Caki2 (cell line): ENCODE measurements at regions not wholly inside any gene's neighbourhood (a gene's known extent, or its start where the extent isn't known, plus 50 kb on each side); places are given as distances from the start of the nearest gene placed in this dataset.

Experiments
- DNase-seq: peaks from one replicate; pipeline ENCODE4 v3.0.0-alpha.2; 2015; ENCODE audit warnings: low read depth
- in situ Hi-C: cut with HindIII; loops from 2 replicates; pipeline ENCODE4 v1.10.0; 2016; ENCODE audit warnings: low sequenced_read_pairs, low pct_unique_long_range_greater_than_20kb, mixed read lengths

DNA sequence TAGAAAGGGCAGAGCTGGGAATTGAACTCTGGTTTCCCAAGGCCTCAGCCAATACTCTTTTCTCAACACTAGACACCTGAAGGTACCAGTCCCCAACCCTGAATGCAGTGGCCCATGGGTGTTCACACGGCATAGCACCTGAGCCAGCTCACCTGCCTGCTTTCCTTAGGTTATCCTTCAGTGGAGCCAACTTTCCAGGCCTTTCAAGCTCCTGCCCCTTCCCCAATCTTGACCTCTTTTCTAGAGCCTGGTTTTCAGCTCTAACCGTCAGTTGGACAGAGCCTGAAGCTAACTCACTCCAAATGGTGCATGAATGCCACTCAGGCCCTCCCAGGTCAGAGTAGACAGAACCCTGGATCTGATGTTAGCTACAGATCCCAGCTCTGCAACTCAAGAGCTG lies 66.1 kb upstream of the ITGA11 start:
- no peak for DNase-seq
- in situ Hi-C loops: no loop called here

DNA sequence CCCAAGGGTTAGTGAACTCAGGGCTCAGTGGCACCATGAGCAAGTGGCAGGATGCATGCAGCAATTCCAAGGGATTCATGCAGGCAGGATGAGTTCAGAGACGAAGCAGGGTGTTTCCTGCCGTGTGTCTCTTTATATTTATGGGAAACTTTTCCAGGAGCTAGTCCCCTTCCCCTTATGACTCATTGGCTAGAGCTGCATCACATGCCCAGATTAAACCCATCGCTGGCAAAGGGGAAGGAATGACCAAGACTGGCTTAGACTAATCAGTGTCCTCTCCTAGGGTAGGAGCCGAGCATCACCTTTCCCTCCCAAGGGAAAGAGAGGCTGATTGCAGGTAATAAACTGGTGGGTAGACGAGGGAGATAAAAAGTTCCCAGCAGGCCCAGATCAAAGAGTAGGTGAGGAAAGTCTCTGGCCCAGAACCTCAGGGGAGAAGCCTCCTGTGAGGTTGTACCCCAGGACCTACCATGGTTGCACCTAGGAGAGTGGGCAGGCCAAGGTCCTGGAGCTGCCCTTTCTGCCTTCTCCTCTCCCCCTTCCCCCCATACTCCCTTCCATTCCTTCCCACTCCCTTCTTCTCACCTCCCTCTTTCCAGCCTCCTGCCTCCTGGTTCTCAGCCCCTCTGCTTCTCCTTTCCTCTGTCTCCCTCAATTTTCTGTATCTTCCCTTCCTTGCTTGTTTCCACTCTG lies 67.8 kb upstream of the ITGA11 start:
- no peak for DNase-seq
- in situ Hi-C loops: no loop called here

DNA sequence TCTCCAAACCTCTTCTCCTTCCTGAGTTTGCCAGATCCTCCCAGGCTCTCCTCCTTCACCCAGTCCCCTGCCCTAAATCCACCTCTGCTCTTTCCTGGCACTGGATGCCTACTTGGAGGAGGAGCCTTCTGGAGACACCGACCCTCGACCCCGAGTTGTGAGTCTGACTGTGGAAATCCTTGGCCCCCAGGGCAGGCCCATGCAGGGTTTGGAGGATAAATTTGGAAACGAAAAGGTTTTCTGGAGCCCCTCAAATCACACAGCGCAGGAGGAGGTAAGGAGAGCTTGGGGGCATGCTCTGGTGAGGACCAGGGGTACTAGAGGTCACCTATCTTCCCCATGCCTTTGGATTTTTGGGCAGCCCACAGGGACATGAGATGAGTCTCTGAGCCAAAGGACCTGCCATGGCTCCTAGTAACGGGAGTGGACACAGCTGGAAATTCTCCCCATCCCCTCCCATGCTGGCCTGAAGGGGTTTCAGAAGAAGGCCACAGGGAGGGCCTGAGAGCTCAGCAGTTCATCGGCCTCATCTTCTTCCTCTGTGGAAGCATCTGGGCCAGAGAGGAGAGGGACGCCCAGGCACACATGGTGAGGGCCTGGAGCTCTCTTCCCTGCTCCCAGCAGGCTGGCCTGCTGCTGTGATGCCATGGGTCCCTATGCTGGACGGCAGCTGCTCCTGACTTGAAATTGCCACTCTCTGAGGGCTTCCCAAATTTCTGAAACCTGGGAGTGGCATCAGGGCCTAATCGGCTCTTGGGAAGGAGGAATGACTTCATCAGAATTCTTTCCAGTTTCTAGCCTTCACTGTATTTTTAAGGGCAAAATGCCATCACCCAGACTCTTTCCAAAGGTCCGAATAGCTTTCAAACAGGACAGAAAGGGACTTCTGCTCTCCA lies 68.6 kb upstream of the ITGA11 start:
- DNase-seq: no peak
- in situ Hi-C loops: no loop called here

DNA sequence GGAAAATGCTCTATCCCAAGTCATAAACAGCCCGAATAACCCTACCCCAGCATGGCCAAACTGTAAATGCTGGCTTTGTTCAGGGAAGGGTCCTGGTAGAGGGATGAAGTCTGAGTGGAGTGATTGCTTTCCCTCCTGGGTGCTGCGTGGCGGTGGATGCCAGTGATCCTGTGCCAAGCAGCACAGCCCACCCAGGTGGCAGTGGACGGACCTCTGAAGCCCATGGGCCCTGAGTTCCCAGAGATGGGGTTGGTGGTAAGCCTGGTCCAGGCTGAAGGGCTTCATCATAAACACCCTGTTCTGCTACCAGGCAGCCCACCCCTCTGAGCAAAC lies 69.3 kb upstream of the ITGA11 start:
- in situ Hi-C loops: no loop called here
- no peak for DNase-seq

DNA sequence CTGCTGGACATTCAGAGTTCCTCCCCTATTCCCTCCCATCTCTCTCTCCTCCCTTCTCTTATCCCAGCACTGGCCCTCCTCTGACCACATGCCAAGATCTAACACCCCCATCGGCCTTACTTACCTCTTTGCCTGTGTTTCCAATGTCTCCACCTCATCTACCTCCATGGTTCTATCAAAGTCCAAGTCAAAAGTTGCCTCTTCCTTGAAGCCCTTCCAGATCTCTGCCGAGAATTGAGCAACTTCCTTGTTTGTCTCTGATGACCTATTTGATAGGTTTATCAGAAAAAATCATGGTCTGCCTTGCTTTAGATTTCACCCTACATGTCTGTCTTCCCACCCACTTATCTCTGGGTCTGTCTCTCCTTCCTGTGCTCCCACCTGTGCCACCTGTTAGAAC lies 69.7 kb upstream of the ITGA11 start:
- DNase-seq: no peak
- in situ Hi-C loops: no loop called here

DNA sequence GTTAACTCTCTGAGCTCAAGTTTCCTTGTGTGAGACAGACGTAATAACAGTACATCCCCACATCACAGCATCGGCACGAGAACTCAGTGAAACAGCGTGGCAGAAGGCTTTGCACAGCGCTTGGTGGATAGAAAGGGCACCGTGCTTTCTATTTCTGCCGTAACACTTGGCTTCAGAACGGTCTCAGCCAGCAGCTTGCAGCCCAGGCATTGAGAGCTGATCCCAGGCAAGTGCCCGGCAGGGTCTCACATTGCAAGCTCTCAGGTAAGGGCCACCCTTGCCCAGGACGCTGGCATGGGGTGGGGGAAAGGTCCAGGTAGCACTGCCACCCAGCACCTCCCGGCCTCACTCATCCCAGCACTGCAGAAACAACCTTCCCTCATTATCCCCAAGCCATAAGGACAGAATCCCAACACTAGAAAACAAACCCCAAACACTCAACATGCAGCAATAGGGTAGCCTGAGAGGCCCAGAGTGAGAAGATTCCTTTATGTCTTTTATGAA lies 70.5 kb upstream of the ITGA11 start:
- no peak for DNase-seq
- in situ Hi-C loops: no loop called here

DNA sequence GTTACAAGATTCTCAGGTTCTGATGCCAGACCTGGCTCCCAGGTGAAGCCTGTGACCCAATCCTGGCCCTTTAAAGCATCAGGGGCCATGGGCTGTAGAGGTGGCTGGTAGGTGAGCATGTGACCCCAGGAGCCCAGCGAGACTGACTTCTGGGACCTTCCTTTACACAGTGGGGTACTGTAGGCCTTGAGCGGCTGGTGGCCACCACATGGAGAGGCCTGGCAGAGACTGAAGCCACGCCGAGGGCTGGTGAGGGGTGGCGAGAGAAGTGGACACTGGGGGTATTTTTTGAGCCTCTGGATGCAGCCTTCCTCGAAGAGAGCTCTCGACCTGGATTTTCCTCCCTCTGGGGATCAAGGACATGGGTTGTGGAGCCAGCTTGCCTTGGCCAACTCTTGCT lies 71.2 kb upstream of the ITGA11 start:
- DNase-seq: no peak
- in situ Hi-C loops: no loop called here

DNA sequence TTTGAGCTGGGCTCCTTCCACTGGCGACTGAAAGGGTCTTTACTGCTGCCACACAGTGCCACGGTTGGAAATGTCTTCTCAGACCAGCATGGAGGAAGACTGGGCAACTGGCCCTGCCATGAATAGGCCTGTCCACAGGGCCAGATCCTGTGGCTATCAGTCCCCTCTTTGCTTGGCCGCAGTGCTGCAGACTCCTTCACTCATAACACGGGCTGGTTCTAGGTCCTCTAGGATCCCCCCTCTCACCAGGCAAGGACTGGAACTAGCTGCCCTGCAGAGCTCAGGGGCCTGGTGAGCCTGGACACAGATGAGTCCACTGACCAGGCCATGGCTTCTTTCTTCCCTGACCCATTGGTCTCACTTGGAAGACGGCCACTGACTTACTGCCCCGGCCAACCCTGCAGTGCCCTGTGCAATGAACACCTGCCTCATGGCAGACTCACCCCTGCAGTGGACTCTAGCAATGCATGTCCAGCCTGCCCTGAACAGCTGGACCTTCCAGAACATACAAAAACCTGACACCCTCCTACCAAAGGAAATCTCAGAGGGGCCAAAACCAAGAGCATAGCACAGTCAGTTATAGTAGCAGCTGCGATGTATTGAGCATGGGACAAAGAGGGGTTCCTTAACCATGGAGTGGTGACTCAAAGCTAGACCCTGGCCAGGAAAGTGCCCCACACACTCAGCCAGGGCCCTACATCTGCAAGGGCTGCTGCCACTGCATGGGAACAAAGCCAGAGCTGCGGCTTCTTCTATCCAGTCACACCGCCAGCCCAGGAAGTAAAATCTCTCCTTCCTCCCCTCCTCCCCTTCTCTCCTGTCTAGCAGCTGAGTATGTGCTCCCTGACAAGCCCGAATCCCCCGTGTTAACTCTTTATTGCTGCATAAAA lies 72.1 kb upstream of the ITGA11 start:
- DNase-seq: no peak
- in situ Hi-C loops: no loop called here

DNA sequence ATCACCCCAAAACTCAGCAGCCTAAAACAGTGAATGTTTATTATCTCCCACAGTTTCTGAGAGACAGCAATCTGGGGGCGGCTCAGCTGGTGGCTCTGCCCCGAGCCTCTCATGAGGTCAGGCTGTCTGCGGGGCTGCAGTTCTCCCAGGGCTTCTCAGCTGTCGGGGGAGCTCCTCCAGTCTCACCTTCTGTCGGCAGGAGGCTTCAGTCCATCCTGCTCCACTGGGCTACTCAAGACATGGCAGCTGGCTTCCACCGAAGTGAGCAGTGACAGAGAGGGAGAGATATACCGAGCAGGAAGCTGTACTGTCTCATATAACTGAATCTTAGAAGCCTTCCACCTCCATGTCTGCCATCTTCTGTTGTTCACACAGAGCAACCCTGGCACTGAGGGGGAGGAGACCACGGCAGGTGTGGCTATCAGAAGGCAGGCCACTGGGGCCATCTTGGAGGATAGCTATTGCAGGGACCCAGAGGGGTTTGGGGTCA lies 72.8 kb upstream of the ITGA11 start:
- DNase-seq: no peak
- in situ Hi-C loops: no loop called here

DNA sequence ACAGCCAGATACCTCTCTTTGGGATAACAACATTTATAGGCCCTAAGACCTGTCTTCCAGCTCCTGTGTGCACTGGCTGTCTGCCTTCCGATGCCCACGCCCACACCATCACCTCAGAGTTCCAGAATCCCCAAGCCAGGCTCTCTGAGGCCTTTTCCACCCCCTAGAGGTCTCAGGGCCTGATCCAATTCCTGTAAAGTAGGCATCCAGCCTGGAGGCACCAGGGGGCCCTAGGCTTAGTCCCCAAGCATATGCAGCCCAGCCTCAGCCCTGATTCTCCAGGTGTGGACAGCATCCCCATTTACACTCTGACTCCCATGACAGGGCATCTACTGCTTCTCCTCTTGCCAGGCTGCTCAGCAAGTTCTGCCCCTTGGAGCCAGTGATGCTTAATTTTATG lies 72.7 kb upstream of the CORO2B start:
- DNase-seq: no peak
- in situ Hi-C loops: no loop called here

DNA sequence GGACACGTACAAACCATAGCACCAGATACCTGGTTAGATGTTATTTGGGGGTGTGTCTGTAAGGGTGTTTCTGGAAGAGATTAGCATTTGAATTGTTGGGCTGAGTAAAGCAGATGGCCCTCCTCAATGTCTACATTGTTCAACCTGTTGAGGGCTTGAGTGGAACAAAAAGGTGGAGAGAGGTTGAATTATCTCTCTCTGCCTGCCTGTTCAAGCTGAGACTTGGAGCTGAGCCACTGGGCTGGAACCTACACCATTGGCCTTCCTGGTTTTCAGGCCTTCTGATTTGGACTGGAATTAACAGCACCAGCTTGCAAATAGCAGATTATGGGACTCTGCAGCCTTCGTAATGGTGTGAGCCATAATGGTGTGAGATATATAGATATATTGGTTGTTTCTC lies 71.3 kb upstream of the CORO2B start:
- in situ Hi-C loops: no loop called here
- no peak for DNase-seq

DNA sequence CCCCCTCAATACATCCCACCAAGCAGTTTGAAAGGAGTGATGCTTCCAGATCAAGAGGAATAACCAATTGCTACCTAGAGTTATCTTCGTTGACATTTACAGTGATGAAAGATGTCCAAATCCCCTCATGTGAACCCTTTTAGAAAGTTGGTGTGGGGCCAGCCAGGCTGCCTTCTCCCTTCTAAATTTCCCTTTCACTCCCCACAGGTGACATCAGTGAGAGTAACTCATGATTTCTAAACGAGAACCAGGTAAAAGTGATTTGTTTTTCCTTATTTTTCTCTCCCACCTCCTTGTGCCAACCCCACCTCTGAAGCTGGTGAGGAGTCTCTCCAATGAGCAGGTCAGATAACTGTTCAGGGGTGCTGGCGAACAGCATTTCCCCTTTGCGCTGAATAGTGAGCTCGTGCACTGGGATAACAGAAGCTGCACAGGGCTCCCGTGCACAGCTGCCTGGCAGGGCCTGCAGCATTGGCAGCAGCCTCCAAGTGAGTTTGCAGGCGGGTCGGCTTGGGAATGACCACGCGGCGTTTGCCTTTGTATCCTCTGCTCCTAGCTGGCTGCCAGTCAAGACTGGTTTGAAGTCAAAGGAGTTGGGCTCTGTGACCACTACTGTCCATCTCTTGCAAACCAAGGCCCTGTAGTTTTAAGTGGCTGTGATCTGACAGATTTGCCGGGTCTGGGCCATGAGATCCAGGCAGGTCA lies 70.2 kb upstream of the CORO2B start:
- no peak for DNase-seq
- in situ Hi-C loops: no loop called here

DNA sequence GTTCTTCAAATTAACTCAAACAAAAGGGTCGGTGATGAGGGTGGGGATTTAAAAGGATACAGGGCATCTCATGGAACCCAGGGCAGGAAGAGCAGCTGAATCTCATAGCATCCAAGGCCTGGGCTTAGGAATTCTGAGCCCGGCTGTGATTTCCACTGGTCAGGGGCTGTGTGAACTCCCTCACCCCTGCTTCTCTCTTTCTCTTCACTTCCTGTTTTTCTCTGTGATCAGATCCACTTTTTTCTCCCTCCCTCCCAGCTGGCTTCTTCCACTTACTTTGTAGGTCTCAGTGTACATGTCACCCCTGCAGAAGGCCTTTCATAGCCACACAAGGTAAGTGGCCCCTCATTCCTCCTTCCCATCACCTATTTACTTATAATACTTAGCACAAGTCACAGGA lies 68.2 kb upstream of the CORO2B start:
- in situ Hi-C loops: no loop called here
- no peak for DNase-seq

DNA sequence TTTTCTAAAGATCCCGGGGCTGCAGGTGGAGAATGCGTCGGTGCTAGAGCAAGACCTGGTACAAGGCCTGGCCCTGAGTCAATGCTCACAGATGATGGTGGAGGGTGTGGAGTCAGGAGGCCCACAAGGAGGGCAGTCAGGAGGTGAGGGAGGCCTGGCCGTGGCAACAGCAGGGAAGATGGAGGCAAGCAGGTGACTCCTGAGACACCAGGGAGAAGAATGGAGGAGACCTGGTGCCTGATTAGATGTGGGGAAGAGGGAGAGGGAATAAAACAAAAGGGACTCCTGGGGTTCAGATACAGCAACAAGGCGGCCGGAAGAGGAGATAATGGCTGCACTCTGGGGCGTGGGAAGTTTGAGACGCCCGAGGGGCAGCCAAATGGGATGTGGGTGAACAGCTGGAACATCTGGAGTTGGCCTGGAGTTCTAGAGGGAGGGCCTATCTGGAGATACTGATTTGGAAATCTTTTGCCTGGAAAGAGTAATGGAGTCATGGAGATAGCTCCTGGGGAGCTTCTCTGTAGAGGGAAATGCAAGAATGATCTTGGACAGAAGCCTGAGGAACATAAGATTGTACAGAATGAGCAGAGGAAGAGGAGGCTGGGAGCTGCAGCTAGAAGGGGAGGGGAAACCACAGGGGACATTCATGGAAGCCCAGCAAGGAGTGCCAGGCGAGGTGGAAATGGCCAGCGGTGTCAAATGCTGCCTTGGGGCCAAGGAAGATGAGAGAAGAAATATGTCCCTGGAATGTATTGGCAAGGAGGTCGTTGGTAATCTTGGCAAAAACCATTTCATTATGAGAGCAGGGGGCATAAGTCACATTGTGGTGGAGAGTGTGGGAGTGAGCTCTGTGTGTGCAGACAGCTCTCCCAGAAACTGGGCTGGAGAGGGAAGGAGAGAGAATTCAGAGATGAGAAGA lies 67.5 kb upstream of the CORO2B start:
- no peak for DNase-seq
- in situ Hi-C loops: no loop called here

DNA sequence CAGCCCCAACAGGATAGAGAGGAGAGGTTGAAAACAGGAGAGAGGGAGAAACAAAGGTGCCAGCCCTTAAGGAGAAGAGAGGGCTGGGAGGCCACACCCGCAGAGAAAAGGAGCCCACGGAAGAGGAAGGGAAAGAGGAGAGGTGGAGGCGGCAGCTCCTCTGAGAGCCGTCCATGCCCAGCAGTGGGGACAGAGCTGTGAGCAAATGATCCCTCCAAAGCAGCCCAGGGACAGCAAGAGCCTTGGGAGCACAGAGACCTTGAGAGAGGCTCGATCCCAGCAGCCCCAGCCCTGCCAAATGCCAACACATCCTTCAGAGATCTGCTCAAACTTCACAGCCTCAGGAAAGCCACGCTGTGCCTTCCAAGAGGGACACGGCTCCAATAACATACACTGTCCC lies 66.7 kb upstream of the CORO2B start:
- DNase-seq: no peak
- in situ Hi-C loops: no loop called here

DNA sequence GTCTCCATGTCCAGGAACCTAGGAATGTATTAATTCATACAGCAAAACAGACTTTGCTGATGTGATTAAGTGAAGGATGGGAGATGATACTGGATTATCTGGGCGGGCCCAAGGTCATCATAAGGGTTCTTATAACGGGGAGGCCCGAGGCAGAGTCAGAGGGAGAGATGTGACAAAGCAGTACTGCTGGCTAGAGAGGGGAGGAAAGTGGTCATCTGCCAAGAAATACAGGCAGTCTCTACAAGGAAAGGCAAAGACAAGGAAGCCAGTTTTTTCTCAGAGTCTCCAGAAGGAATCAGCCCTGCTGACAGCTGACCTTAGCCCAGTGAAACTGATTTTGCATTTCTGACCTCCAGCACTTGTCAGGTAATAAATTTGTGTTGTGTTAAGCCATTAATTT lies 66.2 kb upstream of the CORO2B start:
- no peak for DNase-seq
- in situ Hi-C loops: no loop called here

DNA sequence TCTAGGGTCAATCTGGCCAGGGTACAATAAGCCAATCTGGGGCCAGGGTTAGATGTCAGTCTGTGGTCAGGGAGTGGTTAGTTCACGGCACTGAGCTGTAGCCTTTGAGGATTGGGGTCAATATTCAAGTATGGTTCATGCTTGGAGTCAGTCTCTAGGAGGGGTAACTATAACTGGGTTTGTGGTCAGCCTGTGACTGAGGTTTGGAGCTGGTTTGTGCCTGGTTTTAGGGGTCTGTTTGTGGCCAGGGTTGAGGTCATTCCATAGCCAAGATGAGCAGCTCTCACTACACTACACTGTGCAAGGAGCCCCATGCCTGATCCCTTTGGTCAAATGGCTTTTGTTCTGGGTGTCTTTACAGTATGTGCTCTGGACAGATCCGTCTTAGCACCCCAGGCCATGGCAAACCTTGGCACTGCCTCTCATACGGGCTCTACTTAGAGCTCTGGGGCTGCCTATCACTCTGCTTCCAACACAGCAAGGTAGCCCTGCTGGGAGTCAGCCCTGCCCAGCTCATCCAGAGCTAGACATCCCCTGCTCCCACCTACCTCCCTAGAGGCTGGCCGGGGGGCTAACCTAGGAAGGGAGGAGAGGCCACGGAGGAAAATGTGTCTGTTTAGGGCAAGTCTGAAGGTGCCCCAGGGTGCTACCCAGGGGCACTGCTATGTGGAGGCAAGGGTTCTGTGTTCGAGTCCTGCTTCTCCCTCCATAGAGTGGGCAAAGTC lies 63.3 kb upstream of the CORO2B start:
- in situ Hi-C loops: no loop called here
- DNase-seq: no peak
